Chondrocyte (in vitro differentiated cells): ENCODE measurements at regions not wholly inside any gene's neighbourhood (a gene's known extent, or its start where the extent isn't known, plus 50 kb on each side); places are given as distances from the start of the nearest gene placed in this dataset.

ENCODE experiments used
- DNase-seq: peaks from one replicate; pipeline ENCODE4 v3.0.0; 2021; ENCODE audit warnings: mixed read lengths, low spot score
- H3K27ac Mint-ChIP-seq: one replicate; pipeline ENCODE4 v1.8.0; 2021; ENCODE audit warnings: mild to moderate bottlenecking, moderate library complexity, mixed read lengths; ENCODE audit not compliant: unreplicated experiment
- H3K27me3 Mint-ChIP-seq: 2 replicates; pipeline ENCODE4 v1.8.0; 2021; ENCODE audit warnings: low read depth, mixed read lengths
- H3K36me3 Mint-ChIP-seq: 2 replicates; pipeline ENCODE4 v1.8.0; 2021; ENCODE audit warnings: low read depth, mixed read lengths
- H3K4me1 Mint-ChIP-seq: 2 replicates; pipeline ENCODE4 v1.8.0; 2021; ENCODE audit warnings: low read depth, mild to moderate bottlenecking, mixed read lengths
- H3K4me3 Mint-ChIP-seq: one replicate; pipeline ENCODE4 v1.8.0; 2021; ENCODE audit warnings: mild to moderate bottlenecking, moderate library complexity, mixed read lengths; ENCODE audit not compliant: unreplicated experiment
- H3K9me3 Mint-ChIP-seq: 2 replicates; pipeline ENCODE4 v1.8.0; 2021; ENCODE audit warnings: low read depth, mixed read lengths
- CTCF ChIP-seq: fragments of 200-600 bp; sonication (generic); IDR thresholded peaks from 2 replicates; pipeline ENCODE4 v1.5.0; 2021; ENCODE audit warnings: antibody characterized with exemption, mild to moderate bottlenecking, moderate library complexity

GRCh38 chr3:6523043-6523442 is 337.9 kb upstream of the GRM7 start:
- H3K4me3 Mint-ChIP-seq: no peak overlapping the region
- H3K4me1 Mint-ChIP-seq: no peaks in the 10 kb centered on the region
- TF ChIP-seq CTCF: no peak
- H3K36me3 Mint-ChIP-seq: no peaks in the 10 kb centered on the region
- peaks cover 4% of the 10 kb centered on the region for H3K9me3 Mint-ChIP-seq
- no peak overlapping the region for H3K27ac Mint-ChIP-seq
- H3K27me3 Mint-ChIP-seq: no peaks in the 10 kb centered on the region
- DNase-seq: no peak

- H3K27ac Mint-ChIP-seq: no peak overlapping the region
- H3K36me3 Mint-ChIP-seq: no peaks in the 10 kb centered on the region
- DNase-seq: no peak
- no peaks in the 10 kb centered on the region for H3K27me3 Mint-ChIP-seq
- H3K4me1 Mint-ChIP-seq: no peaks in the 10 kb centered on the region
- peaks cover 4% of the 10 kb centered on the region for H3K9me3 Mint-ChIP-seq
- TF ChIP-seq CTCF: no peak
- no peak overlapping the region for H3K4me3 Mint-ChIP-seq
Observed at GRCh38 chr3:6524479-6524878, 336.4 kb upstream of the GRM7 start.

- Mint-ChIP-seq H3K4me3 (no peak overlapping the region), H3K27ac (no peak overlapping the region), H3K27me3 (no peaks in the 10 kb centered on the region), H3K36me3 (no peaks in the 10 kb centered on the region), H3K4me1 (no peaks in the 10 kb centered on the region), H3K9me3 (no peaks in the 10 kb centered on the region)
- no peak for TF ChIP-seq CTCF
- DNase-seq: no peak
Observed at GRCh38 chr3:6526321-6526720, 334.6 kb upstream of the GRM7 start.

- no peak for DNase-seq
- H3K27me3 Mint-ChIP-seq: no peaks in the 10 kb centered on the region
- H3K4me3 Mint-ChIP-seq: no peak overlapping the region
- H3K9me3 Mint-ChIP-seq: no peaks in the 10 kb centered on the region
- no peak for TF ChIP-seq CTCF
- H3K27ac Mint-ChIP-seq: peak overlapping the region; percentile 19
- no peaks in the 10 kb centered on the region for H3K4me1 Mint-ChIP-seq
- no peaks in the 10 kb centered on the region for H3K36me3 Mint-ChIP-seq
Observed at GRCh38 chr3:6526861-6527260, 334.1 kb upstream of the GRM7 start.

- H3K4me1 Mint-ChIP-seq: no peaks in the 10 kb centered on the region
- H3K27ac Mint-ChIP-seq: no peak overlapping the region
- TF ChIP-seq CTCF: no peak
- no peak overlapping the region for H3K4me3 Mint-ChIP-seq
- DNase-seq: no peak
- H3K27me3 Mint-ChIP-seq: no peaks in the 10 kb centered on the region
- H3K9me3 Mint-ChIP-seq: peaks cover 2% of the 10 kb centered on the region
- H3K36me3 Mint-ChIP-seq: no peaks in the 10 kb centered on the region
Observed at GRCh38 chr3:6528951-6529350, 332.0 kb upstream of the GRM7 start.
